ENCODE measurements at regions not wholly inside any gene's neighbourhood (a gene's known extent, or its start where the extent isn't known, plus 50 kb on each side); places are given as distances from the start of the nearest gene placed in this dataset.

GRCh38 chr2:76669966-76670465, 852.2 kb downstream of the LRRTM4 start (continued):
- TF ChIP-seq E2F4 (CRISPR knock-in tag; IDR thresholded peaks at IDR 0.05; ENCODE audit: borderline replicate concordance, low read depth) (no peak), FOXJ3 (CRISPR knock-in tag; IDR thresholded peaks at IDR 0.05; ENCODE audit: borderline replicate concordance) (no peak), ETV6 (CRISPR knock-in tag; IDR thresholded peaks at IDR 0.05) (no peak), PRRX2 (CRISPR knock-in tag; IDR thresholded peaks at IDR 0.05) (no peak), ZNF138 (CRISPR knock-in tag; conservative IDR thresholded peaks at IDR 0.05) (no peak), ATF1 (CRISPR knock-in tag; IDR thresholded peaks at IDR 0.05) (no peak), SMAD4 (CRISPR knock-in tag; IDR thresholded peaks at IDR 0.05) (no peak), NFE2L1 (CRISPR knock-in tag; IDR thresholded peaks at IDR 0.05) (no peak), IRF2 (CRISPR knock-in tag; IDR thresholded peaks at IDR 0.05; ENCODE audit: borderline replicate concordance, low read depth) (no peak)

GRCh38 chr2:76668279-76668678, 853.9 kb downstream of the LRRTM4 start:
- Mint-ChIP-seq H3K36me3 (no peaks in the 10 kb centered on the region), H3K27ac (no peak overlapping the region), H3K9me3 (no peaks in the 10 kb centered on the region), H3K27me3 (ENCODE audit: low read depth) (no peaks in the 10 kb centered on the region), H3K4me1 (0 out of 2 replicates have a peak, but pooled peaks cover 4% of the 10 kb centered on the region), H3K4me3 (no peak overlapping the region)
- CTCF ChIA-PET, result no interaction called here
- DNase-seq (ENCODE audit: low spot score) (no peak), ATAC-seq (no peak)
- POLR2A ChIA-PET, result no interaction called here
- TF ChIP-seq E2F5 (CRISPR knock-in tag; IDR thresholded peaks at IDR 0.05) (no peak), HMGXB4 (CRISPR knock-in tag; IDR thresholded peaks at IDR 0.05) (no peak), ZNF281 (CRISPR knock-in tag; IDR thresholded peaks at IDR 0.05) (no peak), ERG (CRISPR knock-in tag; IDR thresholded peaks at IDR 0.05) (no peak), ATF2 (CRISPR knock-in tag; IDR thresholded peaks at IDR 0.05; ENCODE audit: borderline replicate concordance, low read depth) (no peak), NFE2L1 (CRISPR knock-in tag; IDR thresholded peaks at IDR 0.05) (no peak), PREB (CRISPR knock-in tag; IDR thresholded peaks at IDR 0.05; ENCODE audit: borderline replicate concordance) (no peak), TEAD1 (CRISPR knock-in tag; IDR thresholded peaks at IDR 0.05) (no peak), ZBTB21 (CRISPR knock-in tag; IDR thresholded peaks at IDR 0.05; ENCODE audit: borderline replicate concordance) (no peak), ETV6 (CRISPR knock-in tag; IDR thresholded peaks at IDR 0.05) (no peak), EMX1 (CRISPR knock-in tag; IDR thresholded peaks at IDR 0.05) (no peak), ZNF532 (CRISPR knock-in tag; IDR thresholded peaks at IDR 0.05; ENCODE audit: borderline replicate concordance) (no peak), ZBTB43 (CRISPR knock-in tag; IDR thresholded peaks at IDR 0.05) (no peak)
